IPS-15b (cell line): ENCODE measurements at regions not wholly inside any gene's neighbourhood (a gene's known extent, or its start where the extent isn't known, plus 50 kb on each side); places are given as distances from the start of the nearest gene placed in this dataset.

Experiments
- H3K27me3 ChIP-seq: one replicate; pipeline ENCODE4 v1.6.1; 2013; ENCODE audit warnings: low read length; ENCODE audit not compliant: control insufficient read depth, insufficient read depth
- H3K36me3 ChIP-seq: one replicate; pipeline ENCODE4 v1.6.1; 2013; ENCODE audit warnings: low read length; ENCODE audit not compliant: control insufficient read depth, insufficient read depth
- H3K4me1 ChIP-seq: one replicate; pipeline ENCODE4 v1.6.1; 2013; ENCODE audit warnings: mild to moderate bottlenecking, low read length; ENCODE audit not compliant: control insufficient read depth, insufficient read depth
- H3K4me3 ChIP-seq: one replicate; pipeline ENCODE4 v1.5.1; 2013; ENCODE audit warnings: low read depth, low read length
- H3K9ac ChIP-seq: one replicate; pipeline ENCODE4 v1.6.1; 2013; ENCODE audit warnings: low read depth, mild to moderate bottlenecking, low read length
- H3K9me3 ChIP-seq: one replicate; pipeline ENCODE4 v1.6.1; 2013; ENCODE audit warnings: mild to moderate bottlenecking, low read length; ENCODE audit not compliant: control insufficient read depth, insufficient read depth

- H3K9me3 ChIP-seq, result no peaks in the 10 kb centered on the region
- H3K4me3 ChIP-seq, result no peak overlapping the region
- no peaks in the 10 kb centered on the region for H3K27me3 ChIP-seq
- no peaks in the 10 kb centered on the region for H3K4me1 ChIP-seq
- no peak overlapping the region for H3K9ac ChIP-seq
- H3K36me3 ChIP-seq, result peaks cover 2% of the 10 kb centered on the region
Measured at GRCh38 chr1:30283199-30283962, 440.0 kb downstream of the MATN1 start.

- H3K36me3 ChIP-seq, result no peaks in the 10 kb centered on the region
- H3K4me1 ChIP-seq, result no peaks in the 10 kb centered on the region
- no peaks in the 10 kb centered on the region for H3K9me3 ChIP-seq
- no peaks in the 10 kb centered on the region for H3K27me3 ChIP-seq
- H3K9ac ChIP-seq, result no peak overlapping the region
- H3K4me3 ChIP-seq, result no peak overlapping the region
Measured at GRCh38 chr1:30280572-30280971, 442.8 kb downstream of the MATN1 start.

GRCh38 chr1:30277911-30278310 is 445.5 kb downstream of the MATN1 start:
- Histone ChIP-seq H3K4me3 (no peak overlapping the region), H3K27me3 (no peaks in the 10 kb centered on the region), H3K9ac (no peak overlapping the region), H3K36me3 (no peaks in the 10 kb centered on the region), H3K9me3 (no peaks in the 10 kb centered on the region), H3K4me1 (no peaks in the 10 kb centered on the region)

DNA sequence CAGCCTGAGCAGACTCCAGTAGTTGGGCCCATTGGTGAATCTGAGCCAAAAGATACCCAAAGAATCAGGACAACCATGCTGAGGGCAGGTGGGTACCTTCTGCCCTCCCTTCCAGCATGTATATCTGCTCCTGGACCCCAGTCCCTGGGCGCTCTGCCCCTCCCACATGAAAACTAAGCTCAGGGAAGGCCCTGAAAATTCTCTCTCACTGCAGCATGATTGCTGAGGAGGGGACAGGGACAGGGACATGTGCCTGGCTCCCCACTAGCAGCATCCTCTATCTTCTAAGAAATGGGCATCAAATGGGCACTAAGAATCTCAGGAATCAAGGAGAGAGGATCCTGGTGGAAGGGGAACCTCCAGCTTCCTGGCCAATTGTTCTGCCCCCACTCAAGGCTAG is 446.0 kb downstream of the MATN1 start:
- Histone ChIP-seq H3K4me3 (no peak overlapping the region), H3K9me3 (no peaks in the 10 kb centered on the region), H3K4me1 (no peaks in the 10 kb centered on the region), H3K27me3 (no peaks in the 10 kb centered on the region), H3K9ac (no peak overlapping the region), H3K36me3 (no peaks in the 10 kb centered on the region)

DNA sequence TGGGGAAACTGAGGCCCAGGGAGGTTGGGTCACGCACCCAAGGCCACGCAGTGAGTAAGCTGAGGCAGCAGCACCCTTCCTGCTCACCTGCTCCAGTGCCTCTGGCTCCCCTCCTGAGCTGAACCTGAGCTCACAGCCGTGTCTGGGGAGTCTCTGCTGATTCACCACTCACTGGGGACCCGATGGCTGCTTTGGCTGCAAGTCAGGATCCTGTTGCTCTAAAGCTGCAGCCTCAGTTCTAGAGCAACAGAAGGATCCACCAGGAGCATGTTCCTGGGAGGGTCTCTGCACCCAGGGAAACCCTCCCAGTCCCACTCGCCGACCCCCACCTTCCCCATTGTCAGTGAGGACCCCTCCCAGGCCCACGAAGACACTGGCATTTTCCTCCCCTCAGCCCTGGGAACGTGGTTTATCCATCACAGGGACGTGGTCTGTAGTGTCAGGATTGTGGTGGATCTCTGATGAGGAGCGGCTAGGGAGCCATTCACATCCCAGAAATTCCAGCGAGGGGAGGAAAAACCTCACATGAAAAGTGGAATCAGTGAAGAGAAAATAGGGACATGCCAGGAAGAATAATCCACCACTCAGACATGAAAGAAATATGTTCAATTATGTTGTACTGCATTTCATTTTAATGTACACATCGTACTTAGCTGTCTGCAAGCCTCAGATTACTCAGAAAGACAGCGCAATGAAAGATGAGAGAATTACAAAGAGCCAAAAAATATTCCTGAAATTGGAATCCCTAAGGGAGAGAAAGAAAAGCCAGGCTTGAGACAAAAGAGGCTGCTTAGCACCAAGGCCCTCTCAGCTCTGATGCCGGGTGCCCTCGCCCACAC is 447.2 kb downstream of the MATN1 start:
- no peaks in the 10 kb centered on the region for H3K27me3 ChIP-seq
- H3K4me3 ChIP-seq, result no peak overlapping the region
- H3K9me3 ChIP-seq, result no peaks in the 10 kb centered on the region
- no peaks in the 10 kb centered on the region for H3K36me3 ChIP-seq
- H3K4me1 ChIP-seq, result no peaks in the 10 kb centered on the region
- no peak overlapping the region for H3K9ac ChIP-seq

DNA sequence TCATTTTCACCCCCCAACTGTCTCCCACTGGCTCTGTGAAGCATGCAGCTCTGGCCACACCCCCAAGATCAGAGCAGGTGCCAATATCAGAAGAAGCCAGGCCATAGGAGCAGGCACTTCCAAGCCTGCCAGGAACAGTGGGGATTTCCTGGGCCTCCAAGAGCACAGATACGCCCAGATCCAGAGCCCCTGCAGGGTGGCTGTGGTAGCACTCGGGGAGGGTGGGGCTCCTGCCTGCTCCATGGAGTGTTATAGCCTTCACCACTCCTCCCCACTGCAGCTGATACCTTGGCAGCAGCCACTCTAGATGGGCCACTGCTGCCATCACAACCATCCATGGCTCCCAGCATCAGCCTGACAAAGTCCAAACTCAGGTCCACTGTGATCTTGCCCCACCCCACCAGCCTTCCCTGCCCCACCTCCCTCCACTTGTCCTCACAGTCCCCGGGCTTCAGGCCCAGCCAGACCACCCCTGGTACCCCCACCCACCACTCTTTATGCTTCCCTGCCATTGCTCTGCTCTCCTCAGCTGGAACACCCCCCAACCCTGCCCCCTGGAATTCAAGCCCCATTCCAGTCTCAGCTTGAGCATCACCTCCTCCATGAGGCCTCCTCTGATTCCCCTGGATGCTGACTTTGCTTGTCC is 448.3 kb downstream of the MATN1 start:
- Histone ChIP-seq H3K4me1 (no peaks in the 10 kb centered on the region), H3K4me3 (no peak overlapping the region), H3K9ac (no peak overlapping the region), H3K27me3 (no peaks in the 10 kb centered on the region), H3K36me3 (no peaks in the 10 kb centered on the region), H3K9me3 (no peaks in the 10 kb centered on the region)

DNA sequence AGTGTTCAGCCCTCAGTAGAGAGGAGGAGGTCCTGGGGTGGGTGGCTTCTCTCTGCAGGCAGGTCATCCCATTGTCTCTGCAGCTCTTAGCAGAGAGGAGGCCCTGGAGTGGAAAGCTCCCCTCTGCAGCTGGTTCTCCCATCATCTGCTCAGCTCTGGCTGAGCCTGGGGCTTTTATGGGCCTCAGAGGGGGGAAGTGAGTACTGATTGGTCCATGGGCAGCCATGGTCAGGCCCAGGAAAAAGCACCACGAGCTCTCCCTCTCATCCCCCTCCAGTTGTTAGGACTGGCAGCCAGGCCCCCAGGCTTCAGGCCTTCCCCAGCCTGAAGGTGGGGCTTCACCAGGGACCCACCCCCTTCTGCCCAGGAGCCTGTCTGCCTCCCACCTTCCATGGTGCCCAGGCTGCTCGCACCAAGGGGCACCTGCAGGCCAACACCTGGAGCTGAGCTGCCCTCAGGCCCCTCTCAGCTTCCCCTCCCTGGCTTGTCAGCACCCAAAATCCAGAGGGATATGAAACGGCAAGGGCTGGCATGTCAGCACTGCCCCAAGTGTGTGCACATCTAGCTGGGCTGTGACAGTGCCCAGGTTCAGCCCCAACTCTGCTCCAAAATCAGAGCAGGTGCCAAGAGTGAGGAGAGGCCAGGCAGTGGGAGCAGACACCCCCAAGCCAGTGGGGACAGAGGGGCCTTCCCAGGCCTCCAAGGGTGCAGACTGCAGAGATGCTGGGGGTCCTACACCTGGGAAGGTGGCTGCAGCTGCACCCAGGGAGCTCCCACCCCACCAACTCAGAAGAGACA is 449.0 kb downstream of the MATN1 start:
- Histone ChIP-seq H3K36me3 (no peaks in the 10 kb centered on the region), H3K9me3 (no peaks in the 10 kb centered on the region), H3K9ac (no peak overlapping the region), H3K4me1 (no peaks in the 10 kb centered on the region), H3K27me3 (no peaks in the 10 kb centered on the region), H3K4me3 (no peak overlapping the region)

DNA sequence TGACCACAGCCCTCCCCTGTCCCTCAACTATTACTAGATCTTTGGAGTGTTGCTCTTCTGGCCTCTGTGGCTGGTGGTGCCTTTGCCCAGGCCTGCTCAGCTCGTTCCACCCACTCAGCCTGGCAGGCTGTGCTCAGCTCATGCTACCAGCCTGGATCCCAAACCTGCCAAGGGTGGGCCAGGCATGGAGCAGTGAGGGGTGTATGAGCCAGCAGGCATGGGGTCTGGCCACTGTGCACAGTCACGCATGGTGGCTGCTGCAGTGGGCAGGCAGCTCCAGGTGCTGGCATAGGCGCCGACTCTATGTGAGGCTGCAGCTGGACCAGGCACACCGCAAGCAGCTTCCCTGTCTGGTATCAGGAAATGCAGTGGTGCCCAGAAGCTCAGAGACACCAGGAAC is 449.9 kb downstream of the MATN1 start:
- Histone ChIP-seq H3K9ac (no peak overlapping the region), H3K4me3 (no peak overlapping the region), H3K36me3 (no peaks in the 10 kb centered on the region), H3K9me3 (no peaks in the 10 kb centered on the region), H3K27me3 (no peaks in the 10 kb centered on the region), H3K4me1 (no peaks in the 10 kb centered on the region)

- Histone ChIP-seq H3K9me3 (no peaks in the 10 kb centered on the region), H3K4me1 (no peaks in the 10 kb centered on the region), H3K4me3 (no peak overlapping the region), H3K27me3 (no peaks in the 10 kb centered on the region), H3K9ac (no peak overlapping the region), H3K36me3 (no peaks in the 10 kb centered on the region)
Measured at GRCh38 chr1:30273021-30273325, 450.4 kb downstream of the MATN1 start.

DNA sequence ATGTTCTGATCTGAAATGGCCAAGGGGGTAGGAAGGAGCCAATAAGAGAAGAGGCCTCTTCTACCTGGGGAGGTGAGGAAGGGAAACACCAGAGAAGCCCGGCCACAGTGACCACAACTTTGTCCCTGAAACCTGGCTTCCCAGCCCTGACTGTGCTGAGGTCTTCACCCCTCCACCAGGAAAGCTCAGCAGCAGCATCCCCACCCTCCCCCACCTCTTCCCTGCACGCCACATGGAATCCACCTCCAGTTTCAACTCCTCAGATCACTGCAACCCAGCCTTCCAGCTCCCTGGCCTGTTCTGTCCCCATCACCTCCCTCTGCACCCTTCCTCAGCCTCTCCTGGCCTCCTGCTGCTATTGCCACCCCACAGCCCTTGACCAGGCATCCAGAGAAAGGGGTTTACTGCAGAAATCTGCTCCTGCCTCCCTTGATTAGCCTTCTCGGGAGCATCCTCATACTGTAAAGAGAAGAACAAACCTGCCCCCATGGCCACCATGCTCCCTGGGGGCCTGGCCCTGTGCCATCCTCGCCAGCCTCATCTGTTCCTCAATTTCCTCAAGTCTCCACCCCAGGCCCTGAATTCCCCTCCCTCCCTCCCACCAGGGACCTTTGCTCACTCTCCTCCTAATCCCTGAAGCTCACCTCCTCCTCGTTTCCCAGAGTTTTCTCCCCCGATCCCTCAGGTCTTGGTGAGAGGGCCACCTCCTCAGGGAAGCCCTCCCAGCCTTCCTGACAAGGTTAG is 450.9 kb downstream of the MATN1 start:
- Histone ChIP-seq H3K9me3 (no peaks in the 10 kb centered on the region), H3K4me1 (no peaks in the 10 kb centered on the region), H3K4me3 (no peak overlapping the region), H3K27me3 (no peaks in the 10 kb centered on the region), H3K36me3 (no peaks in the 10 kb centered on the region), H3K9ac (no peak overlapping the region)
